AG09309 (cell line): ENCODE measurements at regions not wholly inside any gene's neighbourhood (a gene's known extent, or its start where the extent isn't known, plus 50 kb on each side); places are given as distances from the start of the nearest gene placed in this dataset.
A peak's percentile ranks its signal among the peaks of the same experiment; 100 is the strongest.
"Not testable (repeated sequence)": the region's sequence is repeated elsewhere in the genome, so short reads cannot be mapped to it uniquely, and the experiment has no call there.

Source experiments
- DNase-seq: peaks from one replicate; pipeline ENCODE4 v3.0.0-alpha.2; 2010; ENCODE audit warnings: low read depth
- H3K4me3 ChIP-seq: 2 replicates; pipeline ENCODE4 v1.5.1; 2011; ENCODE audit warnings: mild to moderate bottlenecking, low read depth, low read length, moderate library complexity; ENCODE audit not compliant: control insufficient read depth
- CTCF ChIP-seq: IDR thresholded peaks from 2 replicates; pipeline ENCODE4 v1.5.1; 2011; ENCODE audit warnings: mild to moderate bottlenecking, low read depth, low read length, inconsistent platforms; ENCODE audit not compliant: insufficient read depth, control insufficient read depth; ENCODE audit errors: missing control alignments

DNA sequence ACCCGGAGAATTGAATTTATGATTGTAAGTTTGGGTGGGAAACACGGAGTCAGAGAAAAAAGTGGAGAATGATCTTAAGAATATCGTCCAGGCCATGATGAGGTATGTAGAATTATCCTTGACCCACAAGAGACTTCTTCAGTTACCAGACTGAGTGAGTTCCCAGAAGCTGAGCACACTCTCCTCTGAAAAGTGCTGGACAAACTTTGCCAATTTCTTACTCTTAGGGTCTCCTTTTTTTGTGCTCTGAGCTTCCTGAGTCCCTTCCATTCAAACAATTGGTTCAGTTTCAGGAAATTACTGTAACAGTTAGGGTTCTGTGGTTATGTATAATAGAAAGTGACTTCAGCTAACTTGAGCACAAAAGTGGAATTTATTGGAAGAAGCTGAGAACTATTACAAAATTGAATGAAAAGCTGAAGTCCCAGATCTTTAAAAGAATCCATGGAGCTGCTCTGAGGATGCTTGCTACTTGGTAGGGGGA lies 50.6 kb upstream of the EHBP1 start:
- no peak for DNase-seq
- no peak overlapping the region for H3K4me3 ChIP-seq
- TF ChIP-seq CTCF = no peak

- TF ChIP-seq CTCF = no peak
- peak; percentile 77 for DNase-seq
- no peak overlapping the region for H3K4me3 ChIP-seq
Observed at GRCh38 chr2:62654423-62654791, 51.1 kb upstream of the EHBP1 start.

DNA sequence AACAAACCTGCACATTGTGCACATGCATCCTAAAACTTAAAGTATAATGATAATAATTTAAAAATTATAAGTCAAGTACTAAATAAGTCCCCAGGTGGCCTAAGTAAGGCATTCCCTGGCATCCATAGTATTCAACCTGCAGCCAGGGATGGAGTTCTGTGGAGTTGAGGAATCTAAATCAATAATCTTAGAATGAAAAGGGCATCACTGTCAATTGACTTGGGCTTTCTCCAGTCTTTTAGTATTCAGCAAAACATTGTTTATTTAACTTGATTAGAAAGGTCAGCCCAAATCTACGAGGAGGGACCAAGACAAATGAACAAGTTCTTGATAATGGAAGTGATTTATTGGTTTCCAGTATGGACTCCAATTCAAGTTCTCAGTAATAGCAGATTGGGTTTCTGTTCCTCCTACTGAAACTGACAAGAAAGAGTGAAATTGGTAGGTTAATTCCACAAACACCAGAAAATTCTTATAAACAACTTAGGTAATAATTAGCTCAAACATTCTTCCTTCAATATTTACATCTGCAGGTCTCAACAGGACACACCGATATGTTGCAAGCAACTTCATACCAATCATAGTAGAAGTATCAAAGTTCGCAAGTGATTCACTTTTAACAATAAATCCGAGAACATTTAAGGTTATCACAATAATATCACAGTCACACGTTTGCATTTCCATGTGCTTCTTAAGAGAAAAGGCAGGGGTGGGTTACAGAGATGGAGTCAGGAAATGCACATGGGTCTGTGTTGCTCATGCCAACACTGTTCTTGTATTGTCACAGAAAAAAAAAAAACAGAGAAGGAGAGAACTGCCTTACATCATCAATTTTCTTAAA lies 51.7 kb upstream of the EHBP1 start:
- no peak for DNase-seq
- no peak for TF ChIP-seq CTCF
- H3K4me3 ChIP-seq = no peak overlapping the region

- not testable (repeated sequence) for H3K4me3 ChIP-seq, DNase-seq
Observed at GRCh38 chr2:62649087-62649486, 56.4 kb upstream of the EHBP1 start.

GRCh38 chr2:62643100-62643471 lies 62.4 kb upstream of the EHBP1 start:
- H3K4me3 ChIP-seq = no peak overlapping the region
- no peak for DNase-seq
- no peak for TF ChIP-seq CTCF

DNA sequence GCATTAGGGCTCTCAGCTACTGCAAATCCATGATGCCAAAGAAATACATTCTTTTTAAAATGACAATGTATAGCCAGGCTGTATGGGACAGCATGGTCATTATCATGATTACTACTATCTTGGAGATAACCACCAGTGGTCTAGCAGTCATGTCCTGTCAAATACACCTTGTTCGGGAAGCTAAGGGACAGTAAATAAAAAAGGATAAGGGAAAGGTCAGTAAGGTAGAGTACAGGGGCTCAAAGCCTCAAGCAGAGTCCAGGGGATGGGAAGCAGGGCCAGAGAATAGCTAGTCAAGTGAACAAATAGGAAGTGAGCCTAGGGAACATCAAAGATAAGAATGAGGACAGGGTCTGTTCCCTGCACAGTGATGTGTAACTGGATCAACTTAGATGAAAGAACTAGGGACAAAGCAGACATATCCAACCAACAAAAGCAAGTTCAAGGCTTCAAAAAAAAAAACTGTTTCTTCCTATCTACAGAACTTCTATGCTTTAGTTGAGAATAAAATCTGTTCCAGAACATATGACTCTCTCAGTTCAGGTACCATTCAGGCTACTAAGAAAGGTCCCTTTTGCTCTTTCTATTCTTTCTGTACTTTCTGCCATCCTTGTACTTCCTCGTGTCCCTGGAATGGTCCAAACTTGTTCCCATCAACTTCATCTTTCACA lies 62.9 kb upstream of the EHBP1 start:
- DNase-seq = no peak
- no peak overlapping the region for H3K4me3 ChIP-seq
- no peak for TF ChIP-seq CTCF

GRCh38 chr2:62641936-62642335 lies 63.6 kb upstream of the EHBP1 start:
- no peak overlapping the region for H3K4me3 ChIP-seq
- TF ChIP-seq CTCF = no peak
- no peak for DNase-seq
